ENCODE measurements at regions not wholly inside any gene's neighbourhood (a gene's known extent, or its start where the extent isn't known, plus 50 kb on each side); places are given as distances from the start of the nearest gene placed in this dataset.

- Histone ChIP-seq H3K27me3 (no peaks in the 10 kb centered on the region), H3K36me3 (no peaks in the 10 kb centered on the region), H3K27ac (no peak overlapping the region), H3K9me3 (no peaks in the 10 kb centered on the region), H3K4me1 (no peaks in the 10 kb centered on the region), H3K4me3 (no peak overlapping the region)
- no peak for DNase-seq
- intact Hi-C loops (cut with DNase I; ENCODE audit: low total_unique reads) = no loop called here
- no peak for TF ChIP-seq POLR2A (IDR thresholded peaks at IDR 0.05)
- TF ChIP-seq, protein P1, sequence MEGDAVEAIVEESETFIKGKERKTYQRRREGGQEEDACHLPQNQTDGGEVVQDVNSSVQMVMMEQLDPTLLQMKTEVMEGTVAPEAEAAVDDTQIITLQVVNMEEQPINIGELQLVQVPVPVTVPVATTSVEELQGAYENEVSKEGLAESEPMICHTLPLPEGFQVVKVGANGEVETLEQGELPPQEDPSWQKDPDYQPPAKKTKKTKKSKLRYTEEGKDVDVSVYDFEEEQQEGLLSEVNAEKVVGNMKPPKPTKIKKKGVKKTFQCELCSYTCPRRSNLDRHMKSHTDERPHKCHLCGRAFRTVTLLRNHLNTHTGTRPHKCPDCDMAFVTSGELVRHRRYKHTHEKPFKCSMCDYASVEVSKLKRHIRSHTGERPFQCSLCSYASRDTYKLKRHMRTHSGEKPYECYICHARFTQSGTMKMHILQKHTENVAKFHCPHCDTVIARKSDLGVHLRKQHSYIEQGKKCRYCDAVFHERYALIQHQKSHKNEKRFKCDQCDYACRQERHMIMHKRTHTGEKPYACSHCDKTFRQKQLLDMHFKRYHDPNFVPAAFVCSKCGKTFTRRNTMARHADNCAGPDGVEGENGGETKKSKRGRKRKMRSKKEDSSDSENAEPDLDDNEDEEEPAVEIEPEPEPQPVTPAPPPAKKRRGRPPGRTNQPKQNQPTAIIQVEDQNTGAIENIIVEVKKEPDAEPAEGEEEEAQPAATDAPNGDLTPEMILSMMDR (IDR thresholded peaks at IDR 0.05) = no peak
Measured at GRCh38 chr10:55203874-55204273, 402.8 kb upstream of the PCDH15 start.

- Histone ChIP-seq H3K27me3 (no peaks in the 10 kb centered on the region), H3K36me3 (no peaks in the 10 kb centered on the region), H3K4me1 (no peaks in the 10 kb centered on the region), H3K4me3 (no peak overlapping the region), H3K9me3 (no peaks in the 10 kb centered on the region), H3K27ac (no peak overlapping the region)
- no peak for TF ChIP-seq POLR2A (IDR thresholded peaks at IDR 0.05)
- TF ChIP-seq, protein P1 (IDR thresholded peaks at IDR 0.05) = no peak
- DNase-seq = no peak
- intact Hi-C loops (cut with DNase I; ENCODE audit: low total_unique reads) = no loop called here
Measured at GRCh38 chr10:55203319-55203718, 402.3 kb upstream of the PCDH15 start.

DNA sequence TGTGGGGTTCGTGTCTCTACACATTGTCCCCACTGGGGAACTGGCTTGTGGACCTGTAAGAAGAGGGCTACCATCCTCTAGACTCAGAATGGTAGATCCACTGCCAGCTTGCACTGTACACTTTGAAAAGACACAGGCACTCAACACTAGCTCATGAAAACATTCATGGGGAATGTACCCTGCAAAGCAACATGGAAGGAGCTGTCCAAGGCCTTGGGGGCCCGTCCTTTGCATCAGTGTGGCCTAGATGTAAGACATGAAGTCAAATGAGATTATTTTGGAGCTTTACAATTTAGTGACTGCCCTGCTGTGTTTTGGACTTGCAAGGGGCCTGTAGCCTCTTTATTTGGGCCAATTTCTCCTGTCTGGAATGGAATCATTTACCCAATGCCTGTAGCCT is 399.0 kb upstream of the PCDH15 start:
- no peaks in the 10 kb centered on the region for H3K4me1 ChIP-seq
- intact Hi-C loops (cut with DNase I; ENCODE audit: low total_unique reads) = no loop called here
- no peak for TF ChIP-seq POLR2A (IDR thresholded peaks at IDR 0.05)
- TF ChIP-seq, protein P1 (IDR thresholded peaks at IDR 0.05) = no peak
- no peaks in the 10 kb centered on the region for H3K36me3 ChIP-seq
- H3K27me3 ChIP-seq = no peaks in the 10 kb centered on the region
- no peak for DNase-seq
- no peak overlapping the region for H3K4me3 ChIP-seq
- H3K9me3 ChIP-seq = no peaks in the 10 kb centered on the region
- H3K27ac ChIP-seq = no peak overlapping the region

DNA sequence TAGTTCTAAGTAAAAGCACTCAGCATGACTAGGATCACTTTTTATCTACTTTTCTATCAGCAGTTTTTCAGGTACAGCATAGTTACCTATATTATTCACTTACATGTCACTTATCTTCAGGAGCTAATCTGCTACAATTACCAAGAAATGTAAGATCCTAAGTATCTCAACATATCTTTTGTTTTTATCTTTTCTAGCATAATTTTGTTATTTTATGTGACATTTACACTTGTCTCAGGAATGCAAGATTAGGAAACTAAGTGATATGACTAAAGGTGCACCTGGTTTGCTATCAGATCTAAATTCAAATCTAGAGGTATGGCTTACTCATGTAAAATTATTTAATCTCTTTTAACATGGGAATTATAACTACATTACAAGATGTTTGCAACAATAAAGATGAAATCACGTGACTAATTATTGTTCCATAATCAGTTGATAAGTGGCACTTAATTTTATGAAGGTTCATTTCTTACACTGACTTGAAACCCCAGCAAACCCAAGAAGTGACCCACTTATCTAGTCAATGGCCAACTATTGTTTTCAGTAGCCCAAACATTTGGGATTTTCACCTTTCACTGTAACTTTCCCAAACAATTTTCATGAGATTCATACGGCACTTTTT is 390.3 kb upstream of the PCDH15 start:
- Histone ChIP-seq H3K4me3 (no peak overlapping the region), H3K4me1 (no peaks in the 10 kb centered on the region), H3K36me3 (no peaks in the 10 kb centered on the region), H3K27me3 (no peaks in the 10 kb centered on the region), H3K9me3 (no peaks in the 10 kb centered on the region), H3K27ac (no peak overlapping the region)
- intact Hi-C loops (cut with DNase I; ENCODE audit: low total_unique reads) = no loop called here
- no peak for DNase-seq
- no peak for TF ChIP-seq POLR2A (IDR thresholded peaks at IDR 0.05)
- TF ChIP-seq, protein P1 (IDR thresholded peaks at IDR 0.05) = no peak

GRCh38 chr10:55183993-55184392 is 383.0 kb upstream of the PCDH15 start:
- intact Hi-C loops (cut with DNase I; ENCODE audit: low total_unique reads) = no loop called here
- no peak for TF ChIP-seq POLR2A (IDR thresholded peaks at IDR 0.05)
- TF ChIP-seq, protein P1 (IDR thresholded peaks at IDR 0.05) = no peak
- H3K36me3 ChIP-seq = no peaks in the 10 kb centered on the region
- DNase-seq = no peak
- H3K4me1 ChIP-seq = no peaks in the 10 kb centered on the region
- H3K4me3 ChIP-seq = no peak overlapping the region
- H3K9me3 ChIP-seq = no peaks in the 10 kb centered on the region
- no peaks in the 10 kb centered on the region for H3K27me3 ChIP-seq
- H3K27ac ChIP-seq = no peak overlapping the region

Data from uterus (tissue), 3 donors.